HCT116 (cell line): ENCODE measurements at regions not wholly inside any gene's neighbourhood (a gene's known extent, or its start where the extent isn't known, plus 50 kb on each side); places are given as distances from the start of the nearest gene placed in this dataset.

ENCODE experiments used
- ATAC-seq: fragments of 200-7000 bp; cut with Tn5 transposase; 2 replicates; pipeline ENCODE4 v1.9.1; 2020; ENCODE audit warnings: mild to moderate bottlenecking, moderate library complexity
- BruUV-seq: library from RNA; stranded (reverse); fragments of 400-500 nt; replicated peaks from 2 replicates; lab custom pipeline; 2021; lab: Mats Ljungman, UMichigan
- CTCF ChIA-PET: fragments of 300-600 bp; sonication (Branson Sonifier 250); formaldehyde crosslinking; loops from one replicate; lab custom pipeline; 2021; ENCODE audit warnings: antibody characterized with exemption; lab: Charles Lee
- POLR2A ChIA-PET: fragments of 300-600, 350-600 bp; sonication (Branson Sonifier 250); formaldehyde crosslinking; loops from one replicate; lab custom pipeline; 2021; ENCODE audit warnings: antibody characterized with exemption; lab: Charles Lee
- RAD21 ChIA-PET, 2 experiments: fragments of 300-600 bp; sonication (Branson Sonifier 250); formaldehyde crosslinking; loops; one replicate each; lab custom pipeline; 2023; ENCODE audit warnings: low total read pairs in 2 of 2; ENCODE audit not compliant: uncharacterized antibody in 2 of 2, unreplicated experiment in 2 of 2, low non-redundant PET in 1 of 2; lab: Charles Lee
- DNase-seq: peaks from one replicate; pipeline ENCODE4 v3.0.0-alpha.2; 2010; ENCODE audit warnings: low read depth, low spot score
- H2AFZ ChIP-seq: fragments of 200-600 bp; shearing (Covaris generic), sonication (generic); 2 replicates; pipeline ENCODE4 v1.6.1; 2017; ENCODE audit warnings: low read depth, mixed run types, mixed read lengths, antibody characterized with exemption, low read length; ENCODE audit not compliant: poor library complexity, severe bottlenecking
- H3K27ac ChIP-seq: 2 replicates; pipeline ENCODE4 v1.5.1; 2012; ENCODE audit warnings: low read depth, low read length
- H3K27me3 ChIP-seq: fragments of 200-600 bp; sonication (generic); 2 replicates; pipeline ENCODE4 v1.6.1; 2016; ENCODE audit warnings: mixed run types, low read length, mixed read lengths; ENCODE audit not compliant: insufficient read depth
- H3K36me3 ChIP-seq, 2 experiments: fragments of 200-500 bp in 1 of 2; fragments of 200-600 bp in 1 of 2; sonication (Bioruptor generic) in 1 of 2; sonication (generic) in 1 of 2; 2 replicates each; pipeline versions ENCODE4 v1.5.1 to v1.6.1; 2014 to 2016; ENCODE audit warnings: low read length in 2 of 2, inconsistent platforms in 1 of 2, mixed read lengths in 1 of 2, mixed run types in 1 of 2; ENCODE audit not compliant: insufficient read depth in 2 of 2, control insufficient read depth in 1 of 2
- H3K4me1 ChIP-seq, 2 experiments: fragments of 200-600 bp in 1 of 2; sonication (generic) in 1 of 2; 2 replicates each; pipeline versions ENCODE4 v1.5.1 to v1.6.1; 2012 to 2017; ENCODE audit warnings: low read length in 2 of 2, inconsistent platforms in 1 of 2, mild to moderate bottlenecking in 1 of 2, mixed read lengths in 1 of 2, mixed run types in 1 of 2, moderate library complexity in 1 of 2; ENCODE audit not compliant: insufficient read depth in 2 of 2, control insufficient read depth in 1 of 2
- H3K4me2 ChIP-seq: fragments of 200-600 bp; sonication (generic); 2 replicates; pipeline ENCODE4 v1.6.1; 2017; ENCODE audit warnings: mixed run types, low read length, mixed read lengths
- H3K4me3 ChIP-seq, 2 experiments: fragments of 200-600 bp in 1 of 2; sonication (generic) in 1 of 2; replicated peaks in 1 of 2; 2 replicates each; pipeline ENCODE4 v1.5.1; 2011 to 2016; ENCODE audit warnings: low read length in 2 of 2, control low read depth in 1 of 2, low read depth in 1 of 2, mild to moderate bottlenecking in 1 of 2, mixed read lengths in 1 of 2, mixed run types in 1 of 2
- H3K79me2 ChIP-seq: fragments of 200-600 bp; sonication (generic); 2 replicates; pipeline ENCODE4 v1.6.1; 2017; ENCODE audit warnings: mild to moderate bottlenecking, mixed run types, low read length, moderate library complexity, mixed read lengths; ENCODE audit not compliant: insufficient read depth
- H3K9ac ChIP-seq: fragments of 200-600 bp; sonication (generic); 2 replicates; pipeline ENCODE4 v1.6.1; 2016; ENCODE audit warnings: low read length, mixed read lengths
- H3K9me2 ChIP-seq: fragments of 200-600 bp; sonication (generic), shearing (Covaris generic); 2 replicates; pipeline ENCODE4 v1.6.1; 2017; ENCODE audit warnings: mixed run types, mild to moderate bottlenecking, moderate library complexity; ENCODE audit not compliant: insufficient read depth
- H3K9me3 ChIP-seq, 2 experiments: fragments of 200-500 bp in 1 of 2; fragments of 200-600 bp in 1 of 2; sonication (Bioruptor generic) in 1 of 2; sonication (generic) in 1 of 2; 2 replicates each; pipeline ENCODE4 v1.6.1; 2014 to 2017; ENCODE audit warnings: low read length in 2 of 2, mixed read lengths in 2 of 2, inconsistent platforms in 1 of 2, low read depth in 1 of 2, mild to moderate bottlenecking in 1 of 2, mixed run types in 1 of 2, moderate library complexity in 1 of 2; ENCODE audit not compliant: control insufficient read depth in 1 of 2, insufficient read depth in 1 of 2
- H4K20me1 ChIP-seq: fragments of 200-600 bp; sonication (generic), shearing (Covaris generic); 2 replicates; pipeline ENCODE4 v1.6.1; 2017; ENCODE audit warnings: mixed run types, mild to moderate bottlenecking, moderate library complexity; ENCODE audit not compliant: insufficient read depth
- ATF3 ChIP-seq: IDR thresholded peaks from 2 replicates; pipeline ENCODE4 v1.6.1; 2012
- CBX3 ChIP-seq: IDR thresholded peaks from 2 replicates; pipeline ENCODE4 v1.6.1; 2012; ENCODE audit warnings: low read depth
- CTCF ChIP-seq, 3 experiments: fragments of 200-600 bp in 1 of 3; sonication (generic) in 1 of 3; IDR thresholded peaks in 2 of 3; conservative IDR thresholded peaks in 1 of 3; 2 replicates each; pipeline ENCODE4 v1.5.1; 2012 to 2017; ENCODE audit warnings: low read depth in 2 of 3, low read length in 2 of 3, antibody characterized with exemption in 1 of 3, borderline replicate concordance in 1 of 3, control low read depth in 1 of 3, mild to moderate bottlenecking in 1 of 3, mixed read lengths in 1 of 3, mixed run types in 1 of 3, moderate library complexity in 1 of 3; ENCODE audit not compliant: insufficient read depth in 1 of 3
- EGR1 ChIP-seq: IDR thresholded peaks from 2 replicates; pipeline ENCODE4 v1.6.1; 2012; ENCODE audit warnings: low read depth
- ELF1 ChIP-seq: IDR thresholded peaks from 2 replicates; pipeline ENCODE4 v1.6.1; 2012; ENCODE audit warnings: low read depth, borderline replicate concordance
- EZH2 ChIP-seq: fragments of 200-600 bp; sonication (generic); IDR thresholded peaks from 2 replicates; pipeline ENCODE4 v1.6.1; 2017; ENCODE audit warnings: antibody characterized with exemption, mixed run types
- EZH2phosphoT487 ChIP-seq: fragments of 200-600 bp; IDR thresholded peaks from 2 replicates; pipeline ENCODE4 v1.6.1; 2018; ENCODE audit warnings: antibody characterized with exemption, borderline replicate concordance
- FOSL1 ChIP-seq: IDR thresholded peaks from 2 replicates; pipeline ENCODE4 v1.6.1; 2012; ENCODE audit warnings: low read depth
- JUND ChIP-seq: IDR thresholded peaks from 2 replicates; pipeline ENCODE4 v1.6.1; 2012
- POLR2A ChIP-seq: IDR thresholded peaks from 2 replicates; pipeline ENCODE4 v1.7.0; 2011; ENCODE audit warnings: borderline replicate concordance; ENCODE audit not compliant: insufficient read depth, insufficient read length; ENCODE audit errors: extremely low read depth
- POLR2AphosphoS5 ChIP-seq: IDR thresholded peaks from 2 replicates; pipeline ENCODE4 v1.6.1; 2011; ENCODE audit warnings: mild to moderate bottlenecking, low read depth, low read length, moderate library complexity
- REST ChIP-seq: IDR thresholded peaks from 2 replicates; pipeline ENCODE4 v1.6.1; 2012; ENCODE audit warnings: low read depth
- SIN3A ChIP-seq: IDR thresholded peaks from 2 replicates; pipeline ENCODE4 v1.6.1; 2012; ENCODE audit warnings: low read depth
- SP1 ChIP-seq: IDR thresholded peaks from 2 replicates; pipeline ENCODE4 v1.6.1; 2012; ENCODE audit warnings: low read depth
- SRF ChIP-seq: IDR thresholded peaks from 2 replicates; pipeline ENCODE4 v1.6.1; 2012; ENCODE audit warnings: low read depth
- TCF7L2 ChIP-seq: IDR thresholded peaks from 2 replicates; pipeline ENCODE4 v1.7.0; 2011; ENCODE audit warnings: borderline replicate concordance, inconsistent platforms; ENCODE audit not compliant: insufficient read depth, insufficient read length; ENCODE audit errors: extremely low read depth
- ZBTB33 ChIP-seq: IDR thresholded peaks from 2 replicates; pipeline ENCODE4 v1.6.1; 2011; ENCODE audit warnings: mild to moderate bottlenecking, low read length, moderate library complexity; ENCODE audit not compliant: insufficient replicate concordance; ENCODE audit errors: extremely low read depth
- ZNF274 ChIP-seq: fragments of 200-500 bp; sonication (Bioruptor generic); IDR thresholded peaks from 2 replicates; pipeline ENCODE4 v1.6.1; 2014; ENCODE audit warnings: mild to moderate bottlenecking, low read depth, low read length, inconsistent platforms
- intact Hi-C: fragments of 100-400 bp; cut with micrococcal nuclease; formaldehyde crosslinking; loops from 2 replicates; pipeline ENCODE4 v1.10.0; 2022

- H3K4me3 ChIP-seq, result no peak overlapping the region
- H3K4me1 ChIP-seq, result no peaks in the 10 kb centered on the region
- no peak overlapping the region for H3K9ac ChIP-seq
- no TSS peak for BruUV-seq
- no peak overlapping the region for H3K4me2 ChIP-seq
- no peaks in the 10 kb centered on the region for H3K9me3 ChIP-seq
- no peaks in the 10 kb centered on the region for H4K20me1 ChIP-seq
- no peaks in the 10 kb centered on the region for H3K9me2 ChIP-seq
- H2AFZ ChIP-seq, result no peak overlapping the region
- TF ChIP-seq POLR2AphosphoS5, result no peak
- TF ChIP-seq SRF, result no peak
- TF ChIP-seq SIN3A, result no peak
- TF ChIP-seq CBX3, result no peak
- TF ChIP-seq ATF3, result no peak
- no peak for TF ChIP-seq ZBTB33
- TF ChIP-seq CTCF (IDR thresholded peaks at IDR 0.05 in 2 of 3, conservative IDR thresholded peaks at IDR 0.05 in 1 of 3; ENCODE audit: borderline replicate concordance in 1 of 3, insufficient read depth in 1 of 3, low read depth in 2 of 3, low read length in 2 of 3), result no peak
- no peak for TF ChIP-seq EZH2phosphoT487
- TF ChIP-seq FOSL1, result no peak
- TF ChIP-seq JUND, result no peak
- TF ChIP-seq TCF7L2, result no peak
- TF ChIP-seq POLR2A, result no peak
- TF ChIP-seq EZH2, result no peak
- no peak for TF ChIP-seq ELF1
- TF ChIP-seq REST, result no peak
- TF ChIP-seq EGR1, result no peak
- TF ChIP-seq ZNF274, result no peak
- TF ChIP-seq SP1, result no peak
- no peaks in the 10 kb centered on the region for H3K36me3 ChIP-seq
- POLR2A ChIA-PET, result no interaction called here
- ATAC-seq (no peak), DNase-seq (no peak)
- intact Hi-C loops, result no loop called here
- no peaks in the 10 kb centered on the region for H3K79me2 ChIP-seq
- no peaks in the 10 kb centered on the region for H3K27me3 ChIP-seq
- H3K27ac ChIP-seq, result no peak overlapping the region
- CTCF ChIA-PET, result no interaction called here
- RAD21 ChIA-PET, result no interaction called here
These were observed 102.9 kb upstream of the TCF21 start for GRCh38 chr6:133786016-133786415.
